ENCODE measurements at regions not wholly inside any gene's neighbourhood (a gene's known extent, or its start where the extent isn't known, plus 50 kb on each side); places are given as distances from the start of the nearest gene placed in this dataset.

- ATAC-seq: peak; percentile 28 to 75 (median 66)
- DNase-seq: peak in 2 of 5 donors; percentile 57 to 68
- no peaks in the 10 kb centered on the region for H3K36me3 ChIP-seq
- intact Hi-C loops (cut with DNase I): loop anchor here in 8 of 10 donors (2.0 to 10.0 kb wide), 7 partner anchors 50 to 131 kb away; partner anchors contain the start of gene SOCS3 (in 2 of the 8)
- H3K27ac ChIP-seq: no peak overlapping the region
- H3K27me3 ChIP-seq: no peaks in the 10 kb centered on the region
- H3K4me3 ChIP-seq: no peak overlapping the region
- TF ChIP-seq POLR2A (IDR thresholded peaks at IDR 0.05) (no peak), CTCF (IDR thresholded peaks at IDR 0.05) (no peak)
- H3K9me3 ChIP-seq: no peaks in the 10 kb centered on the region
- WGBS, 4 donors: 51 to 74% (median 70%) methylated on average over 18 to 26 of the region's 26 CpGs
- H3K4me1 ChIP-seq: peaks cover 0 to 22% (median 4%) of the 10 kb centered on the region in 12 donors
Observed at GRCh38 chr17:78291944-78292910, 60.8 kb downstream of the TMEM235 start.

- Histone ChIP-seq H3K4me1 (peaks cover 0 to 22% (median 4%) of the 10 kb centered on the region in 12 donors), H3K27me3 (no peaks in the 10 kb centered on the region), H3K4me3 (no peak overlapping the region), H3K9me3 (no peaks in the 10 kb centered on the region), H3K36me3 (no peaks in the 10 kb centered on the region), H3K27ac (no peak overlapping the region)
- no peak for ATAC-seq
- DNase-seq: no peak
- TF ChIP-seq POLR2A (IDR thresholded peaks at IDR 0.05) (no peak), CTCF (IDR thresholded peaks at IDR 0.05) (no peak)
- 94 to 98% (median 97%) methylated on average over 6 to 7 of the region's 7 CpGs for WGBS, 4 donors
- intact Hi-C loops (cut with DNase I): loop anchor here in 9 of 10 donors (1.0 to 10.0 kb wide), 9 partner anchors 52 to 132 kb away; partner anchors contain the start of gene SOCS3 (in 3 of the 9)
Observed at GRCh38 chr17:78290721-78291120, 59.3 kb downstream of the TMEM235 start.
